Activated CD4-positive, alpha-beta T cell treated with anti-CD3 and anti-CD28 coated beads for 24 hours (primary cell): ENCODE measurements at regions not wholly inside any gene's neighbourhood (a gene's known extent, or its start where the extent isn't known, plus 50 kb on each side); places are given as distances from the start of the nearest gene placed in this dataset.
"Not testable (repeated sequence)": the region's sequence is repeated elsewhere in the genome, so short reads cannot be mapped to it uniquely, and the experiment has no call there.

Experiments
- DNase-seq, 2 donors: peaks; one replicate each; pipeline ENCODE4 v3.0.0-alpha.2; 2020; ENCODE audit warnings: low read depth in 2 of 2

DNA sequence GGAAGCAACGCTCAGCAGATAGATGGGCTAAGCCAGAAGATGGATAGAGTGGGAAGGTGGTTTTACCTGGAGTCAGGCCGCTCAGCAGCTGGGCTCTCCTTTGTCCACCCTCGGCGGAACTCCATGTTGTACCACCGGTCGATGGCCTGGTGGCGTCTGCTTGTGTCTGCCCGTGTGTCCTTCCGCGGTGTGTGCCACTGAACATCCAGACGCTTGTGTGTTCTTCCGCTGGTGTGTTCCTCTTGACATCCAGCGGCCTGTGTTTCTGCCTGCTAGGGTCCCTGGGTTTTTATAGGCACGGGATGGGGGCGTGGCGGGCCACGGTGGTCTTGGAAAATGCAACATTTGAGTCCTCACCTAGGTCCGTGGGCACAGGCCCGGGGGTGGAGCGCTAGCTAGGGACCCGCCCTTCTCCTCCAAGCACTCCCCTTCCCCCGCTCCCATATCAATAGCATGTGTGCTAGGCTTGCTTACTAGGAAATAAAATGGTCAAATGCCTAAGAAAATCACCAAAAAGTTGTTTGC lies 1431.7 kb upstream of the ACVR2A start:
- DNase-seq: no peak

DNA sequence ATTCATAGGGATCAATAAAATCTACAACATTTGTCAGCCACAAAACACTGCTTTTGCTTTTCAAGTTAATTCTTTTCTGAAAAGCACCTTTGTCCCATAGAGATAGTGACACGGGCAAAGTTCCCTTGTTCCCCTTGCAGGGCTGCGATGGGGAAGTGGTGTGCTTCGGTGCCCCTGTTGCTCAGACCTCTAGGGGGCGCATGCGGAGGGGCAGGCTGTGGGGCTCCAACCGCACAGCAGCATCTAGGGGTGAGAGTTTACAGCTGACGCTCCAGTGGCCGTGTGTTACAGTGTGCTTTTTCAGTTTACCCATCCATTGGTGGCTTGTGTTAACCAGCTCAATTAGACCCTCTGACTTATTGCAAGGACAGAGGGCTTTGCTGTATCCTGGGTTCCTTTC lies 1432.2 kb upstream of the ACVR2A start:
- DNase-seq: no peak

DNA sequence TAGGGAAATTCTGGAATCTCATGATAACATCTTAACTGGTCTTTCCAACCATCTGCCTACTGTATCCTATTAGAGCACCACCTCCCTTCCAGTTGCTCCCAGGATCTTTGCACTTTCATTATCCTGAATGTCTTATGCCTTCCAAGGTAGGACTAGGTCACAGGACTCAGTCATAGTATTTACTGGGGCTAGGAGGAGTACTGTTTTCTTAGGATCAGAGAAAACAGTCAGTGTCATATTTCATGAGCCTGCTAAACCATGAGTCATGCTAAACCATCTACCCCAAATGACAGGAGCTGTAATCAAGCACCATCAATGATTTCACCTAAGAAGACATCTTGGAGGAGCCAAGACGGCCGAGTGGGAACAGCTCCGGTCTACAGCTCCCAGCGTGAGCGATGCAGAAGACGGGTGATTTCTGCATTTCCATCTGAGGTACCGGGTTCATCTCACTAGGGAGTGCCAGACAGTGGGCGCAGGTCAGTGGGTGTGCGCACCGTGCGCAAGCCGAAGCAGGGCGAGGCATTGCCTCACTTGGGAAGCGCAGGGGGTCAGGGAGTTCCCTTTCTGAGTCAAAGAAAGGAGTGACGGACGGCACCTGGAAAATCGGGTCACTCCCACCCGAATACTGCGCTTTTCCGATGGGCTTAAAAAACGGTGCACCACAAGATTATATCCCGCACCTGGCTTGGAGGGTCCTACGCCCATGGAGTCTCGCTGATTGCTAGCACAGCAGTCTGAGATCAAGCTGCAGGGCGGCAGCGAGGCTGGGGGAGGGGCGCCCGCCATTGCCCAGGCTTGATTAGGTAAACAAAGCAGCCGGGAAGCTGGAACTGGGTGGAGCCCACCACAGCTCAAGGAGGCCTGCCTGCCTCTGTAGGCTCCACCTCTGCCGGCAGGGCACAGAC lies 1439.2 kb upstream of the ACVR2A start:
- not testable (repeated sequence) for DNase-seq

DNA sequence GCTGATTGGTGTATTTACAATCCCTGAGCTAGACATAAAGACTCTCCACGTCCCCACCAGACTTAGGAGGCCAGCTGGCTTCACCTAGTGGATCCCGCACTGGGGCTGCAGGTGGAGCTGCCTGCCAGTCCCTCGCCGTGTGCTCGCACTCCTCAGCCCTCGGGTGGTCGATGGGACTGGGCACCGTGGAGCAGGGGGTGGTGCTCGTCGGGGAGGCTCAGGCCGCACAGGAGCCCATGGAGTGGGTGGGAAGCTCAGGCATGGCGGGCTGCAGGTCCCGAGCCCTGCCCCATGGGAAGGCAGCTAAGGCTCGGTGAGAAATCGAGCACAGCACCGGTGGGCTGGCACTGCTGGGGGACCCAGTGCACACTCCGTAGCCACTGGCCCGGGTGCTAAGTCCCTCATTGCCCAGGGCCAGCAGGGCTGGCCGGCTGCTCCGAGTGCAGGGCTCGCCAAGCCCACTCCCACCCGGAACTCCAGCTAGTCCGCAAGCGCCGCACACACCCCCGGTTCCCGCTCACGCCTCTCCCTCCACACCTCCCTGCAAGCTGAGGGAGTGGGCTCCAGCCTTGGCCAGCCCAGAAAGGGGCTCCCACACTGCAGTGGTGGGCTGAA lies 1441.2 kb upstream of the ACVR2A start:
- not testable (repeated sequence) for DNase-seq

DNA sequence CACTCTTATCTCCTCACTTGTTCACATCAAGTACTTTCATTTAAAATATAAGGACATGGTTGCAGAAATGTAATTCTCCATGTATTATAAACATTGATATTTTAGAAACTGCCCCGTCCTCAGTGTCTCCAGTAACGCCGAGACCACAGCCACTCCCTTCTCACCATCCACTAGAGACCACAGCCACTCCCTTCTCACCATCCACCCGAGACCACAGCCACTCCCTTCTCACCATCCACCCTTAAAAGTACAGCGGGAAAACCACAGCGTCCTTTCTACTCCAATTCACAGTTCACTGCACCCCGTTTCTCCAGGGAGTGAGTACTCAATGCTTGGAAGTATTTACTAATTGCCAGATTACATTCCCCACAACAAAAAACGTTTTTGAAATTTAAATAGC lies 1452.2 kb upstream of the ACVR2A start:
- no peak for DNase-seq

DNA sequence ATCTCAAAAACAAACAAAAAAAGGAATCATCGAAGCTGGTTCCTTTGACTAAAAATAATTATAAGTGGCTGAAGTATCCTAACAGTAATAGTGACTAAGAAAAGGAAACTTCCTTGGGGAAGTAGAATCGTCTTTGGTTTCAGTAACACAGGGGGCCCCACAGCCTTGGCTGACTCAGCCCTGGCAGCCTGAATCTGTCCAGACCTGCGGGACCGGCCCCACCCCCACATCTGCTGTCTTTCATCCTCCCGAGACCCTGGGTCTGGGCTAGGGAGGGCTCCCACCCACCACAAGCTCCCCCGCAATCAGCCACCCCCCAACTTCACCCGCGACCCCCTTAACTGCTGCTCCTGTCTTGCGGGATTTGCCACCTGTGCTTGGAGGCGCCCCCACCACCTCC lies 1452.6 kb upstream of the ACVR2A start:
- no peak for DNase-seq

DNA sequence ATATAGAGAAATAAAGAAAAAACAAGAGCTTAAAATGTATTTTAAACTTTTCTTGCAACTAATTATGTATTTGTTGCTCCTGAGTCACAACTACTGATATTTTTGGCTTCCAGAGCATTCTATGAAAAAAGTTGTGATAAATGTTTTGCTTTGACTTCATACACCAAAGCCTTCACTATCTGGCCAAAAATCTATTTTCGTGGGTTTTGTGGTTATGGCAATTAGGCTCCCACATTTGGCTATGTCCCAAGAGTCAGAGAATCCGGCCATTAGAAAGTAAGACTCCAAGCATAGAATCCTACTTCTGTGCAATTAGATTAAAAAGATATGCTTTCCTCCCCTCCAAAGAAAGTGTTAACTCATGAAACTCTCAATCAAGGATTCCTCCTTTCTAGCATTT lies 1456.1 kb upstream of the ACVR2A start:
- no peak for DNase-seq

DNA sequence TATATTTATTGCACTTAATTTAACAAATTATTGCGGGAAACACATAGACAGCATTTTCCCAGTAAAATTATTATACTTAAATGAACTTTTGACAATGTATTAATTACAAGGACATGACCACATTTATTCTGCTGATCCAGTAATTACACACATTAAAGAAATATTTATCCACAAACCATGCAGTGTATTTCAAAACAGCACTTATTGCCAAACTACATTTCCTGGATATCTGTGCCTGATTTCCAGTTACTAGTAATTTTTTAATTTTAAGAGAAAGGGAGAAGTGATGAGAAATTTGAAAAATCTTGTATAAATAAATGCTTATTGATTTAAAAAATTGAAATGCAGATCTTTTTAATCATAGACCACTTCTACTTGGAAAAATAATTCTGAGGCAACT lies 1458.7 kb upstream of the ACVR2A start:
- no peak for DNase-seq

DNA sequence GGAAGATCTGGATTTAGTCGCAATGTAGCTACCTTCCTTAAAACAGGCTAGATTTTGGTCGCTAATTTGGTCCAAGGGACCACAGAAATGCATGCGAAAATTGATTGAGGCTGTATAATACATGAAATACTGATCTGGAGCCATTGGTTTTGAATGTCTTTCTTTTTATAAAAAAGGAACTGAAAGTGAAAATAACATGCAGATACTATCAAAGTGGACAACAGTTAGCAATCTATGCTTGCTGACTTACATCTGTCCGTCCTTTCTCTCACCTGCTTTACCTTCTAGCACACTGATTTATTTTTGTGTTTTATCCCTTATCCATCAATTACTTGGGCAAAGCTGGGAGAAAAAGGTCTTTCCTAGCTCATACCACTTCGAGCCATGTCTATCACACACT lies 1459.8 kb upstream of the ACVR2A start:
- DNase-seq: no peak

DNA sequence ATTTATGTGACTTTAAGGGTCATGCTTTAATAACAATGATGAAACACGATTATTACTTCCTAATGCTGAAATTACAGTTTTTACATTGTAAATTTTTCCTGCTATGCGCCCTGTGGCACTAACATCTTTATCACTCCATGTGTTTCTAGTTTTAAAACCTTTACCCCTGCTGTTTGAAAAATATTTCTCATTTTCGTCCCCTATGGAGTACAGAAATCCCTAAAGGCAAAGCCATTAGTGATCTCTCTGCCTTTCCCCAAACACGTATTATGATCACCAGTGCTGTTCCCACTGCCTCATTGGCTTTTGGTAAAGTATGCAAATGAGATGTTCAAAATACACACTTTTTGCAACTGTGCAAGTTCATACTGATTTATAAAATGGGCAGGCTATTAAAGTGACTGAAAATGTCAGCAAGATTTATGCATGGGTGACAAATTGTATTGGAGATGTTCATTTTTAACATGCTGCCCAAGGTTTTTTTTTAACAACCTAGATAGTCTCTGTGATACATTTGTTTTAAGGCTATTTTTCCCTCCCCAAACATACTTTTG lies 1468.2 kb upstream of the ACVR2A start:
- DNase-seq: no peak

DNA sequence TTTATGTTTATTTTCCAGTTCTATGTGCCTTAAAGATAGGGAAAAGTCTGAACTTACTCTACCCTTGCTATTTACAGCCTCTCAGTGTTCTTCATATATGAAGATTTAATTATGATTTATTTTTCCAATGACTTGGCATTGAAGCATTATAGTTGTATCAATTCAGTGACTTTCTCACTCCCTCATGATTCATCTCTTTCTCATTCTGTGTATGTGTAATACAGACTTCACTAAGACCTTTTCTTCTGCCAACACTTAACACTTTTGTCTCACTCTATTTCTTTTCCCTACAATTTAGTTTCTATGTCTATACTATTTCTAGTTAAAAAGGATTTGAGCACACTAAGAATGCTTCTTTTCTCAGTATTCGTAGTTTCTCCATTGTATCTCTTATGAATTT lies 1470.3 kb upstream of the ACVR2A start:
- DNase-seq: no peak

DNA sequence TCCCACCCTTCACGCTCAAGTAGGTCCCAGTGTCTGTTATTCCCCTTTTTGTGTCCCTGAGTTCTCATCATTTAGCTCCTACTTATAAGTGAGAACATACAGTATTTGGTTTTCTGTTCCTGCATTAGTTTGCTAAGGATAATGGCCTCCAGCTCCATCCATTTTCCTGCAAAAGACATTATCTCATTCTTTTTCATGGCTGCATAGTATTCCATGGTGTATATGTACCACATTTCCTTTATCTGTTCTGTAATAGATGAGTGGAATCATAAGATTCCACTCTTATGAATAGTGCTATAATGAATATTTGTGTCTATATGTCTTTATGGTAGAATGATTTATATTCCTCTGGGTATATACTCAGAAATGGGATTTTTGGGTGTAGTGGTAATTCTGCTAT lies 1473.5 kb upstream of the ACVR2A start:
- DNase-seq: not testable (repeated sequence)

DNA sequence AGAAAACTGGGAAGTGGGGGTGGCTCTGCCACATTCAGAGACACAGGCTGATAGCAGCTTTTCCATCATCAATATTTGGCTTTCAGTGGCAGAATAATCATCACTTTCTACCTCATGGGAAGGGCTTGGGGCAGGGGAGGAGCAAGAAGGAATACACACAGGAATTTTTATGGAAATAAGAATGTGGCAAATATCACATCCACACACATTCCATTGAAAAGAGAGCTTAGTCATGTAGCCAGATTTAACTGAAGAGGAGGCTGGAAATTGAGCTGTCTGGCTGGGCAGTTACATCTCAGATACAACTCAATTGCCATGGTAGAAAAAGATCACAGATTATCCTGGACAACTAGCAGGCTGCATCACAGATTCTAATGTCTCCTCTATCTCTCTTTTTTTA lies 1474.0 kb upstream of the ACVR2A start:
- DNase-seq: no peak

DNA sequence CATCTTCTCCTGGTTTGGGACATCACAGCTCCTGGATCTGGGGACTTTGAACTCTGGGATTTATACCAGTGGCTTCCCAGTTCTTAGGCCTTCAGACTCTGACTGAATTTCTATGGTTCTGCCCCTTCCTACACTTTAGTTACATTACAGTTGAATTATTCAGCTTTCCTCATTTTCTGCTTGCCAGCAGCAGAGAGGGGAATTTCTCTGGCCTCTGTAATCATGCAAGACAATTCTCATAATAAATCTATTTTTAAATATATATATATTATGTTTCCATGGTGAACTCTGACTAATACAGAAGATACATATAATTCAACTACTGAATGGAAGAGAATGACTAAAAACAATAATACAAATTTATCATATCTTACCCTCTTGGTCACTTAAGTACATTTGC lies 1478.6 kb upstream of the ACVR2A start:
- no peak for DNase-seq

DNA sequence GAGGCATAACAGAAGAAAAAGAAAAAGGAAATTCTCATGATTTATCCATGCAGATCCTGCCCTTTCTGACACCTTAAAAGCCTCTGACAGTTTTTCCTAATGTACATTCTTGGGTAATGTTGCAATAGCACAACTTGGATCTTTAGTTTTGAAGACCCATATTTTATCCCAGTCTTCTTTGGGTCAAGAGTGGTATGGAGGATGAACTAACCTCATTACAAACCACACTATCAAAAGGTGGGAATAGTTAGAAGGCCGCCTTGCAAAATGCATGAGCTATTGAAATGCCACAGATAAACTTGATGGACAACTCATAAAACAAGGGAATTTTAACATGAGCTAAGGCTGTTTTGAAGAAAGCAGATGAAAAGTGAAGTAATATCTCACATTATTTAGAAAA lies 1479.8 kb upstream of the ACVR2A start:
- no peak for DNase-seq

DNA sequence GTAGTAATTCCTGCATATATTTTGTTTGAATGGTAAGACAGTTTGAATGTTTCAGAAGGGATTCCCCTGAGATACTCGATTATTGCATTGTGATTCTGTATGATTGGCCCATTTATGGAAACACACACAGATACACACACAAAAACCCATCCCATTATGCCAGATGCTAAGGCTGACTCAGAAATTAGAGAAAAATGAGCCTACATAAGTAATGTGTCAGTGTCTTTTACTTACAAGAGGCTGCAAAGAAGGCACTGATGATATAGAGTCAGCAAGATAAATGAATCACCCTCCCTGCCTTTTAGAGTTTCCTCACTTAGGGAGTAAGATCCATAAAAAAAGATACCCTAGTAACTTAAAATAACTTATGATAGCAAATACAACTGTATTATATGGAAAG lies 1481.1 kb upstream of the ACVR2A start:
- DNase-seq: no peak

DNA sequence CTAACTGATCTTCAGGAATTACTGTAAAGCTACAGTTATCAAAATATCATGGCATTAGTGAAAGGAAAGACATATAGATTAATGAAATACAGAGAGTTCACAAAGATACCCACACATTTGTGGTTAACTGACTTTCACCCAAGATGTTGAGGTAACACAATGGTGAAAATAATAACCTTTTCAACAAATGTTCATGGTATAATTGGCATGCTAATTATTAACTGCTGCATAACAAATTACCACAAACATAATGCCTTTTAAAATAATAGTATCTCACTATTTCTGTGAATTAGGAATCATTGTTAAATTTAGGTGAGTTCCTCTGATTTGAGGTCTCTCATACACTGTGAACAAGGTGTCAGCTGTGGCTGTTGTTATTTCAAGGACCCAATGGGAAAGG lies 1493.1 kb upstream of the ACVR2A start:
- DNase-seq: no peak

DNA sequence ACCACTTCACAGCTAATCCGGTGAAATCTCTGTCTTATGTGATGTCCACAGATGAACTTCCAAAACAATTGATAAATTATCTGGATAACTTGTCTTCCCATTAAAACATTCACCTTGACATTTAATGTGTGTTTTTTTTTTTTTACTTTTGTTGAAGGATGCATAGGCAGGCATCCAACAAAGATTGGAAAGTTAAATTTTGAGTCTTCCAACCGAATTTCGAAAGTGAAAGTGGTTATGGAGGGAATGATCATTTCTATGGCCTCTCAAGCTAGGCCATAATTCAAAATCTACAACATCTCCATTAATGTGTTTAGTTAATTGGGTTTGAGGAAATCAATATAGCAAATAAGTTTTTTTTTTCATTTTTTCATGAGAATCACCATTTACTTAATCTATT lies 1495.5 kb upstream of the ACVR2A start:
- DNase-seq: no peak

DNA sequence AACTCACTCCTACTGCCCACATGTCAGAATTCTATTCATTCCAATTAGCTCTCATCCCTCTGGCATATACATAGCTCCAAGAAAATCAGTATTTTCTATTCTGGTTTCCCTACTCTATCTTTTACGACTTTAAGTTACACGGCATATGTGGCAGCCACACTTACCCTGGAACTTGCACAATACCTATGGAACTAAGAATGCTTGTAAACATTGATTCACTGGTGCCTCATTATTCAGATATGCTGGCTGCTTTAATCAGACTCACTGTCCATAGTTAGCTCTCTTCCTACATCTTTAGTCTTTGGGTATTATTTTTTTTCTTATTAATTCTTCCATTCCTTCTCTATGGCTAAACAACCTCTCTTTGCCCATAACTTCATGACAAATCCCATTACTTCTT lies 1519.9 kb upstream of the ACVR2A start:
- DNase-seq: no peak

DNA sequence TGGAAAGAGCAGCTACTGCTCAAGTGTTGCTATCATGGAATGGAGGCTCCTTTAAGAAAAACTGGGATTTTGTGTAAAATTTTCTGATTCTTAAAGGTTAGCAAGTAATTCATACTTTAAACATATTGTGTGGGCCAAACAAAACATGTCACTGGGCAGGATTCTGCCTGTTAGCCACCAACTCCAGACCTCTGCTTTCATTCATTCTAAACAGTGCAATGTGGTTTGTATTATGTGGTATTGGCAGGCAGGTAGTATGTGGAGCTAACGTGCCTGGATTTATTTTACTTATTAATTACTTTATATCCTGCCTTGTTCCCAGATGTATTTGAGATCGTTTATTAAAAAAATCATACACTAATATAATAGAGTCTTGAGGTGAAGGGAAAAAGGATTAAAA lies 1521.3 kb upstream of the ACVR2A start:
- DNase-seq: no peak

DNA sequence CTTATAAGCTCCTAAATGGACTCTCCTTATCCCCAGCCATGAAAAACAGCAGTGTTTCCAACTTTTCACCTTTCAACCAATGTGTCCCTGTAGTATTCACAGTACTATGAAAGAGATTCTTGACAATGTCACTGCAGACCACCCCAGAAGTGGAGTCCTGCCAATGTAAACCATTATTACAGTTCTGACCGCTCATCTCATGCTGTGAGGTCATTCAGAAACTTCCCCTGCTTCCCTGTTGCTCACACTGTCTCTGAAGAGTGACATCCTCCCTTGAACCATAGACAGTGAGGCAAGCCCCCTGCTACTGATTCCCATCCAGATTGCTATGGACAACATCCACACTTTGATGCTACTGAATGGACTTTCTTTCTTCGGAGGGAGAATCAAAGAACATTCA lies 1523.7 kb upstream of the ACVR2A start:
- no peak for DNase-seq

DNA sequence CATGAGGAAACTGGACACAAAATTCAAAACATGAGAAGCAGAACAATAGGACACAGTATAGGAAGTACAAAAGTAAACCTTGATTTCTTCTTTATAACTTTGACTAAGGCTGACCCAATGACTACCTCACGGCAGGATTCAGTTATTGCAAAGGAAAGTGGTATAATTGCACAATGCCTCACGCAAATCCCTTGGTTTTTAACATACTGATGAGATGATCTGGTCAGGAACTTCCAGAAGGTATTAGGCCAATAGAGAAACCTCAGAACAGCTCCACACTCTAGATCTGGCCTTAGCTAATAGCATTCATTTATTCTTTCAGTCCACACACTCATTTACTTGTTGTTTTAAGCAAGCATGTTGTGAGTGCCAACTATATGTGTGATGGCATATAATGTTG lies 1526.9 kb upstream of the ACVR2A start:
- DNase-seq: no peak

DNA sequence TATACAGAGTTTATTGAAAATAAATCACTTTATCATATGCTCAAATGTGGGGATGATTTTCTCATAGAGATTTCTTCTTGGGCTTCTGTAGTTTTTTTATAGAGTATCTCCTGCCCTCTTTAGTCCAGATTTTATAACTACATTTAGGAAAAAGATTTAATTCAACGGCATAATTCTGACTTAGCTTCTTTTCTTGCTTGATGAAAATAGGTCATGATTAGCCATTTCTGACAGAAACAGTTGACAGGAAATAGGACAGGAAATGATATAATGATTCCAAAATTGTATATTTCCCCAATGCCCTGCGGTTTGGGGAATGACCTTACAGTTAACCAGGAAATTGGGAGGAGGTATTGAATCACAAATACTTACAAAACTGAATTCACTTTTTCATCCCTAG lies 1531.9 kb upstream of the ACVR2A start:
- DNase-seq: no peak
